OCI-LY7 (cell line): ENCODE measurements at regions not wholly inside any gene's neighbourhood (a gene's known extent, or its start where the extent isn't known, plus 50 kb on each side); places are given as distances from the start of the nearest gene placed in this dataset.
A peak's percentile ranks its signal among the peaks of the same experiment; 100 is the strongest.

Source experiments
- BruUV-seq: library from RNA; stranded (reverse); fragments of 400-500 nt; replicated peaks from 2 replicates; lab custom pipeline; 2021; lab: Mats Ljungman, UMichigan
- CTCF ChIA-PET: fragments of 300-600 bp; sonication (Branson Sonifier 250); formaldehyde crosslinking; loops from one replicate; lab custom pipeline; 2022; ENCODE audit warnings: antibody characterized with exemption; ENCODE audit not compliant: unreplicated experiment; lab: Charles Lee
- POLR2A ChIA-PET: fragments of 300-600 bp; sonication (Branson Sonifier 250); formaldehyde crosslinking; loops from one replicate; lab custom pipeline; 2022; ENCODE audit warnings: antibody characterized with exemption; lab: Charles Lee
- DNase-seq: peaks from one replicate; pipeline ENCODE4 v3.0.0-alpha.2; 2015; ENCODE audit warnings: low spot score
- H2AFZ ChIP-seq: fragments of 200-600 bp; sonication (generic), shearing (Covaris generic); 2 replicates; pipeline ENCODE4 v1.6.1; 2014; ENCODE audit warnings: mild to moderate bottlenecking, antibody characterized with exemption, low read length, moderate library complexity
- H3K27ac ChIP-seq: fragments of 200-600 bp; sonication (generic); 2 replicates; pipeline ENCODE4 v1.5.1; 2014; ENCODE audit warnings: mixed run types, low read depth, mild to moderate bottlenecking, moderate library complexity, low read length, inconsistent platforms; ENCODE audit not compliant: poor library complexity, severe bottlenecking
- H3K36me3 ChIP-seq: fragments of 200-600 bp; sonication (generic); 2 replicates; pipeline ENCODE4 v1.6.1; 2014; ENCODE audit warnings: mild to moderate bottlenecking, antibody characterized with exemption, low read length, moderate library complexity, mixed read lengths; ENCODE audit not compliant: insufficient read depth
- H3K4me1 ChIP-seq: fragments of 200-600 bp; sonication (generic); 2 replicates; pipeline ENCODE4 v1.5.1; 2014; ENCODE audit warnings: mild to moderate bottlenecking, low read length; ENCODE audit not compliant: insufficient read depth, poor library complexity, severe bottlenecking
- H3K4me2 ChIP-seq: fragments of 200-600 bp; sonication (generic); 2 replicates; pipeline ENCODE4 v1.6.1; 2014; ENCODE audit warnings: mild to moderate bottlenecking, low read length
- H3K4me3 ChIP-seq: fragments of 200-600 bp; sonication (generic); 2 replicates; pipeline ENCODE4 v1.5.1; 2014; ENCODE audit warnings: mild to moderate bottlenecking, low read depth, low read length; ENCODE audit not compliant: poor library complexity, severe bottlenecking
- H3K79me2 ChIP-seq: fragments of 200-600 bp; sonication (generic); 2 replicates; pipeline ENCODE4 v1.6.1; 2016; ENCODE audit warnings: low read depth, mild to moderate bottlenecking, low read length, moderate library complexity, mixed read lengths; ENCODE audit not compliant: insufficient read depth
- H3K9me2 ChIP-seq: fragments of 200-600 bp; sonication (generic); 2 replicates; pipeline ENCODE4 v1.6.1; 2016; ENCODE audit warnings: mild to moderate bottlenecking, low read length, mixed read lengths; ENCODE audit not compliant: insufficient read depth
- H3K9me3 ChIP-seq: fragments of 200-600 bp; sonication (generic); 2 replicates; pipeline ENCODE4 v1.6.1; 2014; ENCODE audit warnings: mild to moderate bottlenecking, mixed run types, low read length, mixed read lengths
- H4K20me1 ChIP-seq: fragments of 200-600 bp; sonication (generic); 2 replicates; pipeline ENCODE4 v1.6.1; 2014; ENCODE audit warnings: mild to moderate bottlenecking, antibody characterized with exemption, low read length, moderate library complexity, mixed read lengths; ENCODE audit not compliant: insufficient read depth
- CTCF ChIP-seq: fragments of 200-600 bp; sonication (generic); conservative IDR thresholded peaks from 2 replicates; pipeline ENCODE4 v1.5.1; 2014; ENCODE audit warnings: mild to moderate bottlenecking, antibody characterized with exemption, low read length, moderate library complexity, mixed read lengths
- EZH2phosphoT487 ChIP-seq: fragments of 200-600 bp; sonication (generic); IDR thresholded peaks from 2 replicates; pipeline ENCODE4 v1.6.1; 2018; ENCODE audit warnings: low read depth, borderline replicate concordance, mild to moderate bottlenecking, mixed run types, antibody characterized with exemption, low read length, moderate library complexity, mixed read lengths
- intact Hi-C: fragments of 100-400 bp; cut with micrococcal nuclease; formaldehyde crosslinking; loops from one replicate; pipeline ENCODE4 v1.10.0; 2022; ENCODE audit not compliant: unreplicated experiment

GRCh38 chr10:111281516-111281915 is 204.7 kb downstream of the ADRA2A start:
- Histone ChIP-seq H3K4me3 (no peak overlapping the region), H4K20me1 (no peaks in the 10 kb centered on the region), H3K27ac (no peak overlapping the region), H3K4me2 (no peak overlapping the region), H3K4me1 (no peaks in the 10 kb centered on the region), H3K79me2 (no peaks in the 10 kb centered on the region), H3K9me3 (no peaks in the 10 kb centered on the region), H3K36me3 (no peaks in the 10 kb centered on the region), H2AFZ (no peak overlapping the region), H3K9me2 (no peaks in the 10 kb centered on the region)
- DNase-seq: no peak
- intact Hi-C loops: no loop called here
- POLR2A ChIA-PET: no interaction called here
- CTCF ChIA-PET: no interaction called here
- TF ChIP-seq EZH2phosphoT487 (no peak), CTCF (peak; percentile 31; the same call in 1 of the 2 replicates)
- BruUV-seq: no TSS peak

- Histone ChIP-seq H3K4me1 (no peaks in the 10 kb centered on the region), H4K20me1 (no peaks in the 10 kb centered on the region), H3K79me2 (no peaks in the 10 kb centered on the region; the same call in 1 of the 2 replicates), H3K9me3 (no peaks in the 10 kb centered on the region), H3K27ac (no peak overlapping the region), H3K4me3 (no peak overlapping the region), H3K9me2 (no peaks in the 10 kb centered on the region), H3K4me2 (no peak overlapping the region), H2AFZ (no peak overlapping the region), H3K36me3 (no peaks in the 10 kb centered on the region)
- DNase-seq: no peak
- ChIA-PET POLR2A (interaction anchor here (0.6 to 0.9 kb wide), 3 partner anchors 24 to 1583 kb away, joined by 3 to 5 read pairs (median 4); no protein-coding TSS in a partner anchor), CTCF (no interaction called here)
- no peak for TF ChIP-seq CTCF
- no peak for TF ChIP-seq EZH2phosphoT487
- intact Hi-C loops: no loop called here
- no TSS peak for BruUV-seq
Measured at GRCh38 chr10:111289461-111289860, 212.6 kb downstream of the ADRA2A start.

- POLR2A ChIA-PET: interaction anchor here (0.6 kb wide), 1 partner anchor 376 kb away, joined by 3 read pairs; no protein-coding TSS in a partner anchor
- Histone ChIP-seq H2AFZ (no peak overlapping the region), H3K9me3 (no peaks in the 10 kb centered on the region), H3K4me3 (no peak overlapping the region), H3K4me2 (no peak overlapping the region), H3K4me1 (no peaks in the 10 kb centered on the region), H4K20me1 (no peaks in the 10 kb centered on the region), H3K9me2 (no peaks in the 10 kb centered on the region), H3K36me3 (no peaks in the 10 kb centered on the region), H3K27ac (no peak overlapping the region), H3K79me2 (no peaks in the 10 kb centered on the region; the same call in 1 of the 2 replicates)
- no peak for DNase-seq
- intact Hi-C loops: no loop called here
- BruUV-seq: no TSS peak
- TF ChIP-seq EZH2phosphoT487: no peak
- TF ChIP-seq CTCF: no peak
- CTCF ChIA-PET: no interaction called here
Measured at GRCh38 chr10:111290649-111291048, 213.8 kb downstream of the ADRA2A start.
